NCI-H345 treated with DMSO at 0.1 percent for 48 hours (cell line): ENCODE measurements at regions not wholly inside any gene's neighbourhood (a gene's known extent, or its start where the extent isn't known, plus 50 kb on each side); places are given as distances from the start of the nearest gene placed in this dataset.
"Not testable (repeated sequence)": the region's sequence is repeated elsewhere in the genome, so short reads cannot be mapped to it uniquely, and the experiment has no call there.

ENCODE experiments used
- DNase-seq: peaks from one replicate; lab custom pipeline; 2025; ENCODE audit not compliant: unreplicated experiment; lab: John Stamatoyannopoulos, UW

- no peak for DNase-seq
Measured at GRCh38 chr1:185408700-185409270, 91.7 kb upstream of the IVNS1ABP start.

DNA sequence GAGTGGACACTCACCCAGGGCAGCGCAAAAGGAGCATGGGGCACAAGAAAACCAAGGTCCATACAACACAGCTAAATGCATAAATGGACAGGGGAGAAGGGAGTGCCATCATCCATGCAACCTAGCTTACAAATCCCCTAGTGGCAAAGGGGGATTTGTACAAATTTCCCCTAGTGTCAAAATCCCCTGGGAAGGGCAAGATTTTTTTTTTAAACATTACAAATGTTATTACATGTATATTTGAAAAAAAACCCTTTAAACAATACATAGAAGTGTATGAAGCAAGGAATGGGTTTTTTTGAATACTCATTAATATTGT lies 89.6 kb upstream of the IVNS1ABP start:
- no peak for DNase-seq

DNA sequence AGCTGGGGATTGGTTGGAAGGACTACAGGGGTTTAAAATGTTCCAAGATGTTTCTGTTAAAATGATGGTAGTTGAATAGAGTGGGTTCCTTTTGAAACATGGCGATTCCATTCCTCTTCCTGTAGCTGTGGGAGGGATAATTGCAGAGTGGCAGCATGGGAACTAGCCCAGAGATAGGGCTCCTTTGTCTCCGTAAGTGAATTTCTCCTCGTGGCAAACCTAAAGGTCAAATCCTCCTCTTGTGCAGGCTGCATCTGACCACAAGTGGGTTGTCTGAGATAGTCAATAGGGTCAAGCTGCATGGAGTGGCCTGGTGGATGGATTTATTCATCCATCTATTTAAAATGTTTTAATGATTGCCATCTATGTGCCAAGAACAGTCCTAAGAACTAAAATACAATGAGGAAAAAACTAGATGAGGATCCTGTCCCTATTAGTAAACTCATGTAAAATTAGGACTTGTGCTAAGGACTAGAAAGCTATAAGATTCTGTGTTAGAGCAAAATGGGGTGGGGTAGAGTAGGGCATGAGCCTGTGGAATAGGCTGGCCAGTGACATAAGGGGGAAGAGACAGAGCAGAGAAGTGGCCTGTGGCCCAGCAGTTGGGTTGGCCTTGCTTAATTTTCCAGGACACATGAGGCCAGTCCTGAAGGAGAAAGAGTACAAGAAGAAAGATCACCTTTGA lies 89.1 kb upstream of the IVNS1ABP start:
- no peak for DNase-seq

GRCh38 chr1:185404907-185405568 lies 88.0 kb upstream of the IVNS1ABP start:
- DNase-seq: no peak

DNA sequence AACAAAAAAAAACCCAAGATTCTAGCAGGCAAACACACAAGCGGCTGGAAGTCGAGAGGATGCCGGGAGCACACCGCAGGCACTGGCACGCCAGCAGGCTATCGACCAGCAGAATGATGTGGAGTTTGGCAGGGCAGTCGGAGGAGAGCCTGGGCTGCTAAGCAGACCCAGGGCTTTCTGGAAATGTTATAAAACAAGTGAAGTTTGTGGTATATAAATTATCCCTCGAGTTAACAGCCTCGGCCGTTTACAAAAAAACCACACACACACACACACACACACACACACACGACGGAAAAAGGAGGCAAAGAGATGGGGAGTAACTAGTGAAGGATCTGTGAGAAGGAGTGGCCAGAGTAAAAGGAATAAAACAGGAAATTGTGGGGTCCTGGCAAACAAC lies 87.2 kb upstream of the IVNS1ABP start:
- no peak for DNase-seq

DNA sequence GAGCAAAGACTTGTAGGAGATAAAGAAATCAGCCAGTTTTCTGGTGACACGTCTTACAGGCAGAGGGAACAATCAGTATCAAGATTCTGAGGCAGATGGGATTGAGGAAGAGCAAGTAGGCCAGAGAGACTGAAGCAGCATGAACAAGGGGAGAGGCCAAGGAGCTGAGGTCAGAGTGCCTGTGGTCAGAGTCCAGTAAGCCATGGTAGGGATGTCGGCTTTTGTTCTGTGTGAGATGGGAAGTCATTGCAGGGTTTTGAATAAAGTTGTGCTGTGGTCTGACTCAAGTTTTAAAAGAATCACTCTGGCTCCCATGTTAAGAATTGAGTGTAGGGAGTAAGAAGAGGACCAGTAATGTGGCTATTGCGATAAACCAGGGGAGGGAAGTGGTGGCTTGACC lies 85.9 kb upstream of the IVNS1ABP start:
- no peak for DNase-seq

DNA sequence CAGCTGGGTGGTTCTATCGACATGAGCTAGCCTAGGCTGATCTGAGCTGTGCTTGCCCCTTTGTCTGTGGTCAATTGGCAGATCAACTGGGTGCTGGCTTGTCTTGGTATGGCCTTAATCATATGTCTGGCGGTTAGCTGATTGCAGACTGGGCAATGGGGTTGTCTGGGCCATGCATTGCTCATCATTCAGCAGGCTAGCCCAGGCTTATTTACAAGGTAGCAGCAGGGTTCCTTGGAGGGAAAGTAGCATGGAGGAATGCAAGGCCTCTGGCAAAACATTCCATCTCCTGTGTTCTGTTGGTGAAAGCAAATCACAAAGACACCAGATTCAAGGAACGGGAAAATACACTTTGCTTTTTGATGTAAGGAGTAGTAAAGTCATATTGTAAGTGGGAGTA lies 84.0 kb upstream of the IVNS1ABP start:
- no peak for DNase-seq

GRCh38 chr1:185400052-185400451 lies 83.0 kb upstream of the IVNS1ABP start:
- no peak for DNase-seq

GRCh38 chr1:185398599-185398998 lies 81.6 kb upstream of the IVNS1ABP start:
- no peak for DNase-seq

- DNase-seq: no peak
Measured at GRCh38 chr1:185398022-185398421, 81.0 kb upstream of the IVNS1ABP start.

DNA sequence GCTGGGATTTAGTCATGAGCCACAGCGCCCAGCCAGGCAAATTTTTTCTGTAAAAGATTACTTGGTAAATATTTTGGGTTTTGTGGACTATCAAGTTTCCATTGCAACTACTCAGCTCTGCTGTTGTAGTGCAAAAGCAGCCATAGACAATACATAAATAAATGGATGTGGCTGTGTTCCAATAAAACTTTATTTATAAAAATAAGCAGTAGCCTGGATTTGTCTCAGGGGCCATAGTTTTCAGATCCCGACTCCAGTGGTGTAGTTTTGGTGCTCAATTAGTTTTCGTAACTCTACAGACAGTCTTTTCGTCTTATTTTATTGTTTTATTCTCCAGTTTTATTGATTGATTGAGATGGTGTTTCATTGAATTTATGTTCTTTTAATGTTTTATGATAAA lies 80.1 kb upstream of the IVNS1ABP start:
- DNase-seq: no peak

DNA sequence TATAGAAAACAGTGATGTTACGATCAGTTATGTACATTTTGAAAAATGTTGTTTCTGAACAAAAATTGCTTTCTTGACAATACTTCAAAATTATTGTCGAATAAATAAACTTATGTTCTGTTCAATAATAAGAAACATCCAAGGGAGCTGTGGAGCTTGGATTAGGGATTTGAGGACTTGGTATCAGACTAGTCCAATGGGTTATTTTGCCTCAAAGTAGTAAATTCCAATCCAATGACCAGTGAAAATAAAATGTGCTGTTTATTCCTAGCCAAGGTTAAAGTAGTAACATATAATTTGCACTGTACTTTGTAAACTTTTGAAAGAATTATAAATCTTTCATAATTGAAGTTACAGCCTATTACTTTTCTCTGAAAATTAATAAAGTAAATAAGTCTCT lies 79.1 kb upstream of the IVNS1ABP start:
- DNase-seq: no peak

DNA sequence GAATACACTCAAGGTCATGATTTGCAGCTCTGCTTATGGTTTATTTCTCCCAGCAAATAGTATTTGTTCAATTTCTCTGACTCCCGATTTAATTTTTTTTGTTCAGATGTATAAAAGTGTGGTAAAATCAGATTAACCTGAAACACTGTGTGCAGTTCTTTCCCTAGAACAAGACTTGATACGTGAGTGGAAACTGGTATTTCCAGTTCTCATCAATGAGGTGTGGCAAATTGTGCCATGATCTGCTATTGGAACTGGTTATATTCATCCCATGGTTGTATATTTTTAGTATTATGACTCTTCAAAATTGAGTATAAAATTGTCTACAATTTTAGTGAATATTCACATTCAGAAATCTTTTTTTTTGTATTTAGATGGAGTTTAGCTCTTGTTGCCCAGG lies 76.8 kb upstream of the IVNS1ABP start:
- no peak for DNase-seq

DNA sequence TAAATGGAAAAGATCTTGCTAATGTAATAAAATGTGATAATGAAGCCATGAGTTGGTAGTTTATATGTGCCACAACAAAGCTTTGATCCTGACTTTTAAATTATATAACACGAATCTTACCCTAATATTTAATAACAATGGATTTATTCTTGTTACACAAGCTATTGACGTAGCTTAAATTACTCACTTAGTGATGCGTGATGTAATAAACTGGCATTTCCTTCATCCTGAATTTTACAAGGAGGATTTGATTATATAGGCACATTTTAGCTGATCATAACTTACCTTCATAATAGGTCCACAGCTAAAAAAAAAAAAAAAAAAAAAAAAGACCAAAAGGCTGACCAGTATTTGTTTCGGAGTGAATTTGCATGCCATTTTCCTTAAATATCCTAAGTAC lies 76.2 kb upstream of the IVNS1ABP start:
- no peak for DNase-seq

DNA sequence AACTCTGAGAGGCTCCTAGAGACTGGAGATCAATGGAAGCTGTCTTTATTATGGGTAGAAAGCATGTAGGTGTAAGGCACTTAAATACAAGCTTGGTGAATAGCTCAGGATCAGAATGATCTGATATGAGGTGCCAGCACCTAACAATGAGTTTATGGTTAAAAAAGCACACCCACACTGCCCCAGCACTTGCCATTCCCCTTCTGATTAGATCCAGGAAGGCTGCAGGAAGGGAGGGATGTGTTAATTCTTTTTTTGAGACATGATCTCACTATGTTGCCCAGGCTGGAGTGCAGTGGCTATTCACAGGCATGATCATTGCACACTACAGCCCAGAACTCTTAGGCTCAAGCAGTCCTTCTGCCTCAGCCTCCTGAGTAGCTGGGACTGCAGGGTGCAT lies 71.8 kb upstream of the IVNS1ABP start:
- DNase-seq: no peak

DNA sequence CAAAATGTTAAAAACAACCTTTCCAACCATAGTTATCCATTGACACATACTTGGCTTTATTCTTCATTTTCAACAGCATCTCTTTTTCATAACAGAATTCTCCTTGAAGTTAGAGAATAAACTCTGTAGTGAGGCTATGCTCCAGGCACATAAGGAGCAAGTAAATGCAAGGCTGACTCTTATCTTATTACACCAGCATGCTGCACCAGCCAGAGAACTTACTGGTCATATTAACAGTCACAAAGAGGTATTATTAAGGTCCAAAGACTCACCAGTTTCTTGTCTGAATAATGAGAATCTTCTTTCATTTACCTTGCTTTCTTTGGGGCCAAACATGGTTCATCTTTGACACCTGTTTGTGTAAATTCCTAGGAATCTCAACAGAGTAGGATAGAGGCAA lies 71.3 kb upstream of the IVNS1ABP start:
- no peak for DNase-seq

DNA sequence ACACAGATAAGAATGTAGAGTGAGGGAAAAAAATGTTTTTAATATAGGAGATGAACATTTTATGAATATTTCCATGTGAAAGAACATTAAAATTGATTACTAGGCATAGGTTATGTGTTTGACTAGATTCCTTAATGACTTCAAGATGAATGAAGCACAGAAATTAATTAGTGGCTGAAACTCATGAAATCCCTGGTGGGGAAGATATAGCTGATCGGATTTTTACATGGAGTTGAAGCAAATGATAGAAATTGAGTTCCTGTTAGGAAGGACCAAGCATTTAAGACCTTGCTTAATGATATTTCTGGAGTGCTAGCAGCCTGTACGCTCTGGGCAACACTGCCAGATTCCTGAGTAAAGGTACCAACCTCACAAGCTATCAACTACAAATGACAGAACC lies 68.9 kb upstream of the IVNS1ABP start:
- DNase-seq: no peak

DNA sequence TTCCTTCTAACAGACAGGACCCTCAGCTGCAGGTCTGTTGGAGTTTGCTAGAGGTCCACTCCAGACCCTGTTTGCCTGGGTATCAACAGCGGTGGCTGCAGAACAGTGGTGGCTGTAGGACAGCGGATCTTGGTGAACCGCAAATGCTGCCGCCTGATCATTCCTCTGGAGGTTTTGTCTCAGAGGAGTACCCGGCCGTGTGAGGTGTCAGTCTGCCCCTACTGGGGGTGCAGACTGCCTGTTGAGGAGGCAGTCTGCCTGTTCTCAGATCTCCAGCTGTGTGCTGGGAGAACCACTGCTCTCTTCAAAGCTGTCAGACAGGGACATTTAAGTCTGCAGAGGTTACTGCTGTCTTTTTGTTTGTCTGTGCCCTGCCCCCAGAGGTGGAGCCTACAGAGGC lies 66.8 kb upstream of the IVNS1ABP start:
- not testable (repeated sequence) for DNase-seq

DNA sequence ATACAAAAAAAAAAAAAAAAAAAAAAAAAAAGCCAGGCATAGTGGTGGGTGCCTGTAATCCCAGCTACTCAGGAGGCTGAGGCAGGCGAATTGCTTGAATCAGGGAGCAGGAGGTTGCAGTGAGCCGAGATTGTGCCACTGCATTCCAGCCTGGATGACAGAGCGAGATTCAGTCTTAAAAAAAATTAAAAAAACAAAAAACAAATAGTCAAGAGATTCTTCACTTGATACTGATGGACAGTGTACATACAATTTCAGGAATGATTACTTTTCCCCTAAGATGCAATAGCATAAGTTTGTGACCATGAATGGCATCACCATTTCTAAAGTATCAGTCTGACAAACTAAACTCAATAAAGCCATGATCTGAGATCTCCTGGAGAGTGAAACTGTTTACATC lies 60.8 kb upstream of the IVNS1ABP start:
- no peak for DNase-seq

DNA sequence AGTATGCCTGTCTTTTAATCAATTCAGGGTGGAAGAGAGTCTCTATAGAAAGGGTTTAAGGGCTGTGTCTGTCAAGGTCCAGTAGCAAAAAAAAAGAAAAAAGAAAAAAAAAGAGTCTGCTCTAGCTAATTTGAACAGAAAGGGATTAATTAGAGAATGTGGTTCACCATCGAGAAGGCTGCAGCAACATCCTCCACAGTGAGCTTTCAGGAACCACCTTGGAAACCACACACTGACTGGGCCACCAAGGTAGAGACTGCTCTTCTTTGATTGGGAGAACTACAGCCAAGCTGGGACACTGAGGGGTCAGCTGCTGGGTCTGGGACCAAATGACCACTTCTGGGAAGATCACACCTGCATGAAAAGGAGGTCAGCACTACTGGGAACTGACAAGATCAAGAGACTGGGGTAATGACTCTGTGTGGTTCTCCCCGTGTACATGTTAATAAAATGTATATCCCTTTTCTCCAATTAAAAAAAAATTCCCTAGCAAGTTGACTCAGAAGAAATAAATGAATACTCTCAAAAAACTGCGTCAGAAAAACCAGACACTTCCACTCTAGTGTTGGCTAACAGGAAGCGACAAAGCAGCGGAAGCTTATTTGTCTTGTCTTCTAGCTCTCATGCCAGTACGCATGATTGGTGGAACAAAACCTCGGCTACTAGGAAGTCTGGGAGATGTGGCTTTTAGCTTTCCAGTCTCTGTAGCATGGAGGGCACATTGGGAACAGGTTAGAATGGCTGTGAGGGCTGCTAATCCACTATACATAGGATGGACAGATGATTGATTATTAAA lies 60.0 kb upstream of the IVNS1ABP start:
- no peak for DNase-seq

DNA sequence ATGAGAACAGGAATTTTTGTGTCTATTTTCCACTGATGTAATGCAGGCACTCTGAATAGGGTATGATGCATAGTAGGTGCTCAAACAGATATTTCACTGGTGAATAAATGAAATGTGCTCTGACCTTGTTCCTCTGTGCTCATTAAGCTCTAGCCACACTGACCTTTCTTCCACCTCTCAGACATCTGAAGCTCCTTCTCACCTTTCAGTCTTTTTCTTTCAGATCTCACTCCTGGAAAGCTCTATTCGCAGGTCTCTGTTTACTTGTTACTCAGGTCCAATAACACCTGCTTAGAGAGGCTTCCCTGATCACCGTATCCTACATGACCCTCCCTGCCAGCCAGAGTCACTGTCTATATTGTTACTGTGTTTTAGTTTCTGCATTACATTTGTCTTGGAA lies 59.2 kb upstream of the IVNS1ABP start:
- no peak for DNase-seq

DNA sequence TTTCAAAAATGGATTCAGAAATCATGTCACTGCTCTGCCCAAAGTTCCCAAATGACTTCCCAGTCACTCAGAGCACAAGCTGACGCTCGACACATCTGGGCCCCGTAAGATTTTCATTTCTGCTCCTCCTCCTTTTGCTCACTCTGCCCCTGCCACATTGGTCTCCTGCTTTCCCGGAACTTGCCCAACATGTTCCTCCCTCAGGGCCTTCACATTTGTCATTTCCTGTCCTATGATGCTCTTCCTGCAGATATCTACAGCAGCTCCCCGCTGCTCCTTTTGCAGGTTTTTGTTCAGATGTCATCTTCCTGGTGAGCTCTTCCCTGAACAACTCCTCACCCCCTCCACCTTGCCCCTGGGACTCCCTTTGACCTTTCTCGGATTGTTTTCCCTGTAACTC lies 58.5 kb upstream of the IVNS1ABP start:
- DNase-seq: no peak
